HuH-7.5 (cell line): ENCODE measurements at regions not wholly inside any gene's neighbourhood (a gene's known extent, or its start where the extent isn't known, plus 50 kb on each side); places are given as distances from the start of the nearest gene placed in this dataset.

ENCODE experiments used
- DNase-seq: peaks from one replicate; pipeline ENCODE4 v3.0.0; 2011; ENCODE audit warnings: low spot score

GRCh38 chr4:138021139-138021830, 220.9 kb downstream of the SLC7A11 start:
- no peak for DNase-seq

GRCh38 chr4:138014590-138015288, 227.4 kb downstream of the SLC7A11 start:
- DNase-seq, result no peak

GRCh38 chr4:138013625-138014024, 228.5 kb downstream of the SLC7A11 start:
- no peak for DNase-seq

GRCh38 chr4:138010639-138011038, 231.5 kb downstream of the SLC7A11 start:
- no peak for DNase-seq

GRCh38 chr4:138007572-138007971, 234.6 kb downstream of the SLC7A11 start:
- DNase-seq, result peak; percentile 6

- DNase-seq, result no peak
These were observed 236.7 kb downstream of the SLC7A11 start for GRCh38 chr4:138005486-138005885.

GRCh38 chr4:138003248-138003647, 238.9 kb downstream of the SLC7A11 start:
- no peak for DNase-seq

GRCh38 chr4:137998666-137999429, 243.3 kb downstream of the SLC7A11 start:
- no peak for DNase-seq

GRCh38 chr4:137997496-137997895, 244.7 kb downstream of the SLC7A11 start:
- no peak for DNase-seq

- DNase-seq, result no peak
These were observed 247.3 kb downstream of the SLC7A11 start for GRCh38 chr4:137994853-137995252.

GRCh38 chr4:137993232-137993631, 248.9 kb downstream of the SLC7A11 start:
- no peak for DNase-seq

GRCh38 chr4:137981277-137981676, 260.9 kb downstream of the SLC7A11 start:
- no peak for DNase-seq

- no peak for DNase-seq
These were observed 261.5 kb downstream of the SLC7A11 start for GRCh38 chr4:137980641-137981040.

GRCh38 chr4:137979938-137980337, 262.2 kb downstream of the SLC7A11 start:
- no peak for DNase-seq

- peak; percentile 6 for DNase-seq
These were observed 273.0 kb downstream of the SLC7A11 start for GRCh38 chr4:137968956-137969678.

- no peak for DNase-seq
These were observed 274.5 kb downstream of the SLC7A11 start for GRCh38 chr4:137967480-137968190.

GRCh38 chr4:137966504-137966903, 275.6 kb downstream of the SLC7A11 start:
- no peak for DNase-seq

GRCh38 chr4:137961051-137961438, 281.1 kb downstream of the SLC7A11 start:
- no peak for DNase-seq

- DNase-seq, result no peak
These were observed 281.6 kb downstream of the SLC7A11 start for GRCh38 chr4:137960371-137961050.

- no peak for DNase-seq
These were observed 284.3 kb downstream of the SLC7A11 start for GRCh38 chr4:137957806-137958205.

- no peak for DNase-seq
These were observed 285.9 kb downstream of the SLC7A11 start for GRCh38 chr4:137956256-137956655.
